ENCODE measurements at regions not wholly inside any gene's neighbourhood (a gene's known extent, or its start where the extent isn't known, plus 50 kb on each side); places are given as distances from the start of the nearest gene placed in this dataset.
A peak's percentile ranks its signal among the peaks of the same experiment; 100 is the strongest.

DNA sequence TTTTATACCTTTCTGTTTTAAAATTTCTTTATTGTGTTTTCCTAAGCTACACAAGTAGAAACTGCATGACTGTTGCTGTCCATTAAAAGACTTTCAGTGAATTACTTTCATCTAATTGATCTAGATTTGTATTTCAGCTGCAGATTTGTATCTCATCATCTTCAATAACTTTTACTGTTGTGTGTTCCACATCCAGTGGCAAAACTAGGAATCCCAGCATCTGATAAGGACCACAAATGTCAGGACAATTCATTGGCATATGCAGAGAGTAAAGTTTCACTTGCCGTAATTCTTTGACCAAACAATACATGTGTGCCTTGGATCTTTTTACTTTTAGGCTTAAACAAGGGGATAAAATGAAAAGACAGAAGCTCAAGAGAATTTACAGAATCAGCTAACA, 112.6 kb downstream of the FBXO8 start:
- CTCF ChIA-PET: interaction anchor here (0.6 kb wide), 1 partner anchor 1125 kb away, joined by 3 read pairs; no protein-coding TSS in a partner anchor
- TF ChIP-seq ARNT (IDR thresholded peaks at IDR 0.05) (no peak), ZNF384 (IDR thresholded peaks at IDR 0.05) (no peak), BHLHE40 (IDR thresholded peaks at IDR 0.05; ENCODE audit: borderline replicate concordance) (no peak), LEF1 (IDR thresholded peaks at IDR 0.05; ENCODE audit: borderline replicate concordance) (no peak), HDGF (IDR thresholded peaks at IDR 0.05; ENCODE audit: borderline replicate concordance) (no peak), TARDBP (IDR thresholded peaks at IDR 0.05) (no peak), SP1 (IDR thresholded peaks at IDR 0.05) (no peak), ELF4 (IDR thresholded peaks at IDR 0.05) (no peak), SUZ12 (IDR thresholded peaks at IDR 0.05) (no peak), FOXA1 (IDR thresholded peaks at IDR 0.05) (no peak)
- POLR2A ChIA-PET: no interaction called here
- no peak for DNase-seq (ENCODE audit: extremely low spot score)

DNA sequence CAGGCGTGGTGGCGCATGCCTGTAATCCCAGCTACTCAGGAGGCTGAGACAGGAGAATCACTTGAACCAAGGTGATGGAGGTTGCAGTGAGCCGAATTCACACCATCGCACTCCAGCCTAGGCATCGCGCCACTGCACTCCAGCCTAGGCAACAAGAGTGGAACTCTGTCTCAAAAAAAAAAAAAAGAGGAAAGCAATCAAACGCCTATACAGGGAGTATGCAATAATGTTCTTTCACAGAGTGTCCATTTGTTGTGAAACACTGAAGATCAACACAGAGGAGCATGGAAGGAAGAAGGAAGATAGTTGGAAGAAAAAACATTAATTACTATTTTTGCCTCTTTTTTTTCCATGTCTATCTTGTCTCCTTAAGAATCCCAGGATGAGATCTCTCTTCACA, 113.4 kb downstream of the FBXO8 start:
- ChIA-PET CTCF (interaction anchor here (0.6 kb wide), 1 partner anchor 1124 kb away, joined by 3 read pairs; no protein-coding TSS in a partner anchor), POLR2A (no interaction called here)
- TF ChIP-seq CTBP1 (IDR thresholded peaks at IDR 0.05; ENCODE audit: borderline replicate concordance) (no peak), FOXA1 (IDR thresholded peaks at IDR 0.05) (no peak), BHLHE40 (IDR thresholded peaks at IDR 0.05; ENCODE audit: borderline replicate concordance) (no peak), ZNF384 (IDR thresholded peaks at IDR 0.05) (no peak), TARDBP (IDR thresholded peaks at IDR 0.05) (no peak), LEF1 (IDR thresholded peaks at IDR 0.05; ENCODE audit: borderline replicate concordance) (no peak), ARNT (IDR thresholded peaks at IDR 0.05) (no peak)
- no peak for DNase-seq (ENCODE audit: extremely low spot score)

DNA sequence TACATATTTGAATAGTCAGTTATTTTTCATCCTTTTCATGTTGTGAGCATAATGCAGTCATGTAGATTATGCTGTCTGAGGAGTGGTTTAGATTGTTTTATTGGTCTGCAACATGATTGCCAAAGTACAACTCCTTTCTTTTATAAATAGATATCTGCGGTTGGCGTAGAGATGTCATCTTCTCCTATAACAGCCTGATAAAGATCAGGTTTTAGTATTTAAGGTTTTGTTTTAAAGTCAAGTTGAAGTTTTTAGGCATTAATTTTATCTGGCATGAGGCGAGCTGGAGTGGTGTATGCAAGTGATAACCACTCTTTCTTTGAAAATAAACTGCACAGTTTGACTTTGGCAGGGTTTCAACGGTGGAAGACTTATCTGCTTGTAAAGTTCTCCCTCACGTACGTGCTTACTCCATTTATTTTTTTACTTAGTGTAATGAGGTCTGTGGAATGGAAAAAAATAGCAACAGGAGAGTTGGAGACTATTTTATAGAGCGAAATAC, 126.3 kb downstream of the FBXO8 start:
- CTCF ChIA-PET: interaction anchor here (0.6 to 1.0 kb wide), 2 partner anchors 10 to 36 kb away, joined by 3 to 4 read pairs; no protein-coding TSS in a partner anchor
- POLR2A ChIA-PET: interaction anchor here (2.0 kb wide), 1 partner anchor 61 kb away, joined by 7 read pairs; no protein-coding TSS in a partner anchor
- peak; percentile 54 for TF ChIP-seq CTBP1 (IDR thresholded peaks at IDR 0.05; ENCODE audit: borderline replicate concordance)
- TF ChIP-seq NFRKB (IDR thresholded peaks at IDR 0.05): no peak
- TF ChIP-seq ELF4 (IDR thresholded peaks at IDR 0.05): no peak
- peak; percentile 60 for TF ChIP-seq ZNF384 (IDR thresholded peaks at IDR 0.05)
- TF ChIP-seq SUZ12 (IDR thresholded peaks at IDR 0.05): no peak
- no peak for TF ChIP-seq FOXK2 (IDR thresholded peaks at IDR 0.05)
- TF ChIP-seq BHLHE40 (IDR thresholded peaks at IDR 0.05; ENCODE audit: borderline replicate concordance): no peak
- TF ChIP-seq LEF1 (IDR thresholded peaks at IDR 0.05; ENCODE audit: borderline replicate concordance): no peak
- no peak for TF ChIP-seq L3MBTL2 (conservative IDR thresholded peaks at IDR 0.05)
- TF ChIP-seq FOXA1 (IDR thresholded peaks at IDR 0.05): no peak
- TF ChIP-seq, protein P1, sequence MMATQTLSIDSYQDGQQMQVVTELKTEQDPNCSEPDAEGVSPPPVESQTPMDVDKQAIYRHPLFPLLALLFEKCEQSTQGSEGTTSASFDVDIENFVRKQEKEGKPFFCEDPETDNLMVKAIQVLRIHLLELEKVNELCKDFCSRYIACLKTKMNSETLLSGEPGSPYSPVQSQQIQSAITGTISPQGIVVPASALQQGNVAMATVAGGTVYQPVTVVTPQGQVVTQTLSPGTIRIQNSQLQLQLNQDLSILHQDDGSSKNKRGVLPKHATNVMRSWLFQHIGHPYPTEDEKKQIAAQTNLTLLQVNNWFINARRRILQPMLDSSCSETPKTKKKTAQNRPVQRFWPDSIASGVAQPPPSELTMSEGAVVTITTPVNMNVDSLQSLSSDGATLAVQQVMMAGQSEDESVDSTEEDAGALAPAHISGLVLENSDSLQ (IDR thresholded peaks at IDR 0.05): peak; percentile 46
- no peak for TF ChIP-seq HDGF (IDR thresholded peaks at IDR 0.05; ENCODE audit: borderline replicate concordance)
- TF ChIP-seq TARDBP (IDR thresholded peaks at IDR 0.05): no peak
- TF ChIP-seq FOXM1 (IDR thresholded peaks at IDR 0.05; ENCODE audit: borderline replicate concordance): no peak
- TF ChIP-seq ARNT (IDR thresholded peaks at IDR 0.05): peak; percentile 92
- TF ChIP-seq SP1 (IDR thresholded peaks at IDR 0.05): no peak
- DNase-seq (ENCODE audit: extremely low spot score): peak; percentile 38

DNA sequence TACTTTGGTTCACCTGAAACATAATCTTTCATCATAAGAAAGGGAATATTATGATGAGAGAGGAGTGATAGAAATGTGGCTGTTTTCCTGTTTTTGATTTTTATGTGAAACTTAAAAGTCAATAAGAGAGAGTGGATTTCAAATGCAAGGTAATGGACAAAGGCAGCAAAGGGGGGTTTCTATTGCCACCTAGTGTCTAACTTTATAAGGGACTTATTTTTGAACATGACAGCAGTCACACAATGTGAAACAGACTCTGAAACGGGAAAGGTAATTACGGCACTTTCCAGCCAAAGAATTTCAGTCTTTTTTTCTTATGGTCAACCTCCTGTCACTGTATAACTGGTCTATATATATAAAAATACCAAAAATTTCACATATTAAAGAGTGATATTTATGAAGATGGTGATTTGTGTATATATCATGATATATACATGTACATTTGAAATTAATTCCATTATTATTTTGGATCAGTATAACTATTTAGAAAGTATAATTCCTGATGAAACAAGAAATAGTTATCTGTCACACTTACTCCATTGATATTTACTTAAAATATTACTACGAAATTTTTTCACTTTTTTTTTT, 127.1 kb downstream of the FBXO8 start:
- peak; percentile 45 for DNase-seq (ENCODE audit: extremely low spot score)
- TF ChIP-seq SP1 (IDR thresholded peaks at IDR 0.05): no peak
- TF ChIP-seq, protein P1 (IDR thresholded peaks at IDR 0.05): peak; percentile 32; the same call in 1 of the 2 replicates
- POLR2A ChIA-PET: no interaction called here
- CTCF ChIA-PET: interaction anchor here (1.0 kb wide), 1 partner anchor 9 kb away, joined by 4 read pairs; no protein-coding TSS in a partner anchor

DNA sequence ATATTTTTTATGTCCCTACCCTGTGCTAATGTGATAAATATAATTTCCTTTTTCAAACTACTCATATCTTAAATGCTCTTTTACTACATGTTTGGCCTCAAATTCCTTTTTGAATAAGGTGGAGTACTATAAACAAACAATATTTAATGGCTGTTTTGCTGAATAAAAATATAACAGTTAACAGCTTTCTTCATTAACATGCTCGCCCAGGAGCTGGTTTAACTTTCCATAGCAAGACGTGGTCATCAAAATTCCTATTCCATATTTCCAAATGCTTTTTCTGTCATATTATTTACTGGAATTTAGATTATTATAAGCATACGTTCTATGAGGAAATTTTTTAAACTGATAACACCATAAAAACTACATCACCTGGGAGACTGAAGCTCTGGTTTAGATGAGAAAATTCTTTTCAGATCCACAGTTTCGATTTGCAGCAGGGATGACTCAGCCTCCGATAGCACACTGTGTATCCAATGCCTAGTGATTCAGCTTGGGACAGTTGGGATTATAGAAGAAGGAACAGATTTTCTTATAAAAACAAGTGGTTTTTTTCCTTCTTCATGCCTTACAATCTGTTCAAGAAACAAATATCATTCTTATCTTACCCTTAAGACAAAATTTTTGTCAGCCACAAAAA, 129.1 kb downstream of the FBXO8 start:
- DNase-seq (ENCODE audit: extremely low spot score): no peak
- TF ChIP-seq ARNT (IDR thresholded peaks at IDR 0.05): no peak
- no peak for TF ChIP-seq TARDBP (IDR thresholded peaks at IDR 0.05)
- no peak for TF ChIP-seq SUZ12 (IDR thresholded peaks at IDR 0.05)
- no peak for TF ChIP-seq HDGF (IDR thresholded peaks at IDR 0.05; ENCODE audit: borderline replicate concordance)
- TF ChIP-seq ZNF384 (IDR thresholded peaks at IDR 0.05): no peak
- no peak for TF ChIP-seq CTBP1 (IDR thresholded peaks at IDR 0.05; ENCODE audit: borderline replicate concordance)
- TF ChIP-seq FOXK2 (IDR thresholded peaks at IDR 0.05): no peak
- no peak for TF ChIP-seq FOXA1 (IDR thresholded peaks at IDR 0.05)
- no peak for TF ChIP-seq FOXM1 (IDR thresholded peaks at IDR 0.05; ENCODE audit: borderline replicate concordance)
- TF ChIP-seq SP1 (IDR thresholded peaks at IDR 0.05): no peak
- TF ChIP-seq LEF1 (IDR thresholded peaks at IDR 0.05; ENCODE audit: borderline replicate concordance): no peak
- TF ChIP-seq ELF4 (IDR thresholded peaks at IDR 0.05): no peak
- no peak for TF ChIP-seq L3MBTL2 (conservative IDR thresholded peaks at IDR 0.05)
- no peak for TF ChIP-seq BHLHE40 (IDR thresholded peaks at IDR 0.05; ENCODE audit: borderline replicate concordance)
- TF ChIP-seq, protein P1 (IDR thresholded peaks at IDR 0.05): no peak
- TF ChIP-seq NFRKB (IDR thresholded peaks at IDR 0.05): no peak
- CTCF ChIA-PET: no interaction called here
- POLR2A ChIA-PET: interaction anchor here (1.6 kb wide), 1 partner anchor 45 kb away, joined by 4 read pairs; no protein-coding TSS in a partner anchor

All from HEK293T (cell line).